ENCODE measurements at regions not wholly inside any gene's neighbourhood (a gene's known extent, or its start where the extent isn't known, plus 50 kb on each side); places are given as distances from the start of the nearest gene placed in this dataset.

GRCh38 chr10:58996063-58996462 is 180.4 kb upstream of the PHYHIPL start:
- no peak for TF ChIP-seq CTCF (IDR thresholded peaks at IDR 0.05; ENCODE audit: low read depth, low read length)
- no peak overlapping the region for H3K4me3 ChIP-seq (ENCODE audit: low read depth, low read length)

GRCh38 chr10:58996866-58997265 is 179.6 kb upstream of the PHYHIPL start:
- no peak overlapping the region for H3K4me3 ChIP-seq (ENCODE audit: low read depth, low read length)
- no peak for TF ChIP-seq CTCF (IDR thresholded peaks at IDR 0.05; ENCODE audit: low read depth, low read length)

- no peak for TF ChIP-seq CTCF (IDR thresholded peaks at IDR 0.05; ENCODE audit: low read depth, low read length)
- H3K4me3 ChIP-seq (ENCODE audit: low read depth, low read length), result no peak overlapping the region
These were observed 177.3 kb upstream of the PHYHIPL start for GRCh38 chr10:58998924-58999713.

- TF ChIP-seq CTCF (IDR thresholded peaks at IDR 0.05; ENCODE audit: low read depth, low read length), result no peak
- no peak overlapping the region for H3K4me3 ChIP-seq (ENCODE audit: low read depth, low read length)
These were observed 176.1 kb upstream of the PHYHIPL start for GRCh38 chr10:59000162-59000825.

- H3K4me3 ChIP-seq (ENCODE audit: low read depth, low read length), result no peak overlapping the region
- TF ChIP-seq CTCF (IDR thresholded peaks at IDR 0.05; ENCODE audit: low read depth, low read length), result no peak
These were observed 174.4 kb upstream of the PHYHIPL start for GRCh38 chr10:59002011-59002410.

GRCh38 chr10:59003203-59003602 is 173.2 kb upstream of the PHYHIPL start:
- no peak for TF ChIP-seq CTCF (IDR thresholded peaks at IDR 0.05; ENCODE audit: low read depth, low read length)
- no peak overlapping the region for H3K4me3 ChIP-seq (ENCODE audit: low read depth, low read length)

- TF ChIP-seq CTCF (IDR thresholded peaks at IDR 0.05; ENCODE audit: low read depth, low read length), result no peak
- no peak overlapping the region for H3K4me3 ChIP-seq (ENCODE audit: low read depth, low read length)
These were observed 172.1 kb upstream of the PHYHIPL start for GRCh38 chr10:59004392-59004791.

All from WI38 (cell line).